ENCODE measurements at regions not wholly inside any gene's neighbourhood (a gene's known extent, or its start where the extent isn't known, plus 50 kb on each side); places are given as distances from the start of the nearest gene placed in this dataset.
"Not testable (repeated sequence)": the region's sequence is repeated elsewhere in the genome, so short reads cannot be mapped to it uniquely, and the experiment has no call there.

DNA sequence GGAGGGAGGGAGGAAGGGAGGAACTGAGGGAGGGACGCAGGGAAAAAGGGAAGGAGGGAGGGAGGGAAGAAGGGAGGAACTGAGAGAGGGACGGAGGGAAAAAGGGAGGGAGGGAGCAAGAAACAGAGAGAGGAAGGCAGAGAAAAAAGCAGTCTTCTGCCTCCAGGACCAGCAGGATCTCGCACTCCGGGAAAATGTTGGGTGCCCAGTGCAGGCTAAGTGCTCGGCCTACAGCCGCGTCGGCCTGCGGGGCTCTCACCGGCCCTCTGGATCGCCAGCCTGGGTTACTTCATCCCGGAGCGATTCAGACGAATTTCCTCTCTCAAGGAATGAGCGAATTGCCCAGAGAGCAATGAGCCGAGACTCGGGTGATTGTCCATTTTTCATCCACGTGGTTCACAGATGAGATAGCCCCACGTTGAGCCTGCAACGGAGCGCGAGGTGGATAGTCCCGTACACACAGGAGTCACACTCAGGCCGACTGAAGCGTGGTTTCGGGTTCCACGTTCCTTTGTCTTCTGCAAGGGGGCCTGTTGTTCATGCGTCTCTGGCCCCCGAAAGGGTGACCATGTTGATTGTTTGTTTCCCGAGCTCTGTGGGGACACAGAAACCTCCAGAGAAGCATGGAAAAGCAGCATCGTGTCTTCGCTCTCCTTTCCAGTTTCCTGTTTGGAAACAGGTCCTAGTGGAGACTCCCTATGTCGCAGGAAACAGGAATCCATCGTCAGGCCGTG is 1937.1 kb upstream of the DEFB115 start:
- DNase-seq (ENCODE audit: low spot score) = not testable (repeated sequence)

DNA sequence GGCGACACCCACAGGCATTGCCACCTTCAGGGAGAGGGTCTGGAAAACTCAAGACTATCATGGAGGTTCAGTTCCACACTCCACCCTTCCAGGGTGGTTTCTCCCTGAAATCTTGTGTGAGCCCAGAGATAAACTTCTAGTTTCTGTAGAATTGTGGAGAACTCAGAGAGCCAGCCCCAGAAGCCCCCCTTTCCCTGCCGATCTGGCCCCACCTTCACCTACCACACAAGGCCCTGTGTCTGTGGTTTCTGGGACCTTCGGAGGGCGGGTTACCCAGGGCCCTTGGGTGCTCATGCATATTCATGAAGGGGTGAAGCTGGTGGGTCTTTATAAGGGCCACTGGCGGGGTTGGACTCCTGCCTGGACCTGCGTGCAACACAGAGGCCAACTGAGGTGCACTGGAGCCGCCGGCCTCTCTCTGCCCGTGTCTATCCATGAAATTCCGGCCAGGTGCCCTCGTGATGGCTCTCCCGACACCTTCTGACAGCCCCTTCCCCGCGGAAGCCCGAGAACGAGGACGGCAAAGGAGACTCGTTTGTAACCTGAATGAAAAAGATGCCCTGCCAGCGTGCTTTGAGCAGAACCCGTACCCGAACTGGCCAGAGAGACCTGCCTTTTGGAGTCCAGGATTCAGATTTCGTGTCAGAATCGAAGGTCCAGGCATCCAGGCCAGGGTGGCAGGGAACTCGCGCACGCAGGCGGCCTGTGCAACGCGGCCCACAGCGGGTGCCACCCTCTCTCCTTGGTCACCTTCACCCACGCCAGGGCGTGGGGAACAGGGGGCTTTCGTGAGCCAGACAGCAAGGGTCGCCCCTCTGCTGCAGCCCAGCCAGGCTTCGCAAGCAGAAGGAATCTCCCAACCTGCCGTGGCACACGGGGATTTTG is 1933.6 kb upstream of the DEFB115 start:
- DNase-seq (ENCODE audit: low spot score) = not testable (repeated sequence)

DNA sequence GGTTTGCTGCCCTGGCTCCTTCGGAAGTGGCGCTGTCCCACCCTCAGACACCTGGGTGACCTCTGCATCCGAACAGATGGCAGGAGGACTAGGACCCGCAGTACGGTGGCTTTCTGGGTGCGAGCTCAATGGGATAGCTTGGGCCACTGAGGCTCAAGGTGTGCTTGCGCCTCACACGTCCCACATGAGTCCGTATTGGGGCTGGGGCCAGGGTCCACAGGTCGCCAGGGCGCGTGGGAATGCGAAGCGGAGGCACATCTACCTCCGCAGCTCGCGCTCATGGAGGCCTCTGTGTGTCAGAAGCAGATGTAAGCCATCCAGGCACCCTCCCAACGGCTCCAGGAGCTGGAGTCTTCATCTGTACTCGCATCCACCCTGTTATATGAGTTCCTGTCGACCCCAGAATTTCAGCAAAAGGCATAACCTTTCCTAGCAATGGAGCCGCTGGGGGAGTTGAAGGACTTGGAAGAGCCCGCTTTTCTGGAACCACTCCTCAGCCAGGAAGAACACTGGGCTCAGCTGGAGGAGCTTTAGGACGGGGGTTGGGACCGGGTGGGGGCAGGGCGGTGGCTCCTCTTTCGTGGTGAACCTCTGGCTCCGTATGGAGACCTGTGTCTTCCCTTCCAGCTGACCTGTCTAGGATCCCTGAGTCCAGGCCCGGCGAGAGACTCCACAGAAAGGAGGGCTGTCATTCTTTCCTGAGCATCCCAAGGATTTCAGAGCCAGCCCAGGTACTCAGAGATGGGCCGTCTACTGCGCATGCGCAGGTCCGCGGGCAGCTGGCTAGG is 1932.8 kb upstream of the DEFB115 start:
- not testable (repeated sequence) for DNase-seq (ENCODE audit: low spot score)

DNA sequence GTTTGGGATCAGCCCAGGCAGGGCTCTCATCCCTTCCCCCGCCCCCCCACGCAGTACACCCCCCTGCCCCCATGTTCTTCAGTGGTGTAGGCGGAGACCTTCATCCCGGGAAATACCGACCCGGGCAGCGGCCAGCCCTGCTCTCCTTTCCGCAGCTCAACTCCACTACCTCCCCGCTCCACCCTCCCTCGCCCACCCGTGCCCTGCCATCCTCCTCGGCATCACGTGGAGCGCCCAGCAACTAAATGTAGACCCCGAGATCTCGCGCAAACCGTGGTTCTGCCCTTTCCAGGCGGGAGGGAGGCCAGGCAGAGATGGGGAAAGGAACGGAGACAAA is 1932.2 kb upstream of the DEFB115 start:
- DNase-seq (ENCODE audit: low spot score) = no peak

DNA sequence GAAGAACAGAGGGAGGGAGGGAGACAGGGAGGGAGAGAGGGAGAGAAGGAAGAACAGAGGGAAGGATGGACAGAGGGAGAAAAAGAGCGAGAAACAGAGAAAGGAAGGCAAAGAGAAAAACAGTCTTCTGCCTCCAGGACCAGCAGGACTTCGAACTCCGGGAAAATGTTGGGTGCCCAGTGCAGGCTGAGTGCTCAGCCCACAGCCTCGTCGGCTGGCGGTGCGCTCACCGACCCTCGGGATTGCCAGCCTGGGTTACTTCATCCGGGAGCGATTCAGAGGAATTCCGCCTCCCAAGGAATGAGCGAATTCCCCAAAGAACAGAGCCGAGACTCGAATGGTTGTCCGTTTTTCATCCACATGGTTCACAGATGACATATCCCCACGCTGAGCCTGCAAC is 1931.7 kb upstream of the DEFB115 start:
- DNase-seq (ENCODE audit: low spot score) = not testable (repeated sequence)

DNA sequence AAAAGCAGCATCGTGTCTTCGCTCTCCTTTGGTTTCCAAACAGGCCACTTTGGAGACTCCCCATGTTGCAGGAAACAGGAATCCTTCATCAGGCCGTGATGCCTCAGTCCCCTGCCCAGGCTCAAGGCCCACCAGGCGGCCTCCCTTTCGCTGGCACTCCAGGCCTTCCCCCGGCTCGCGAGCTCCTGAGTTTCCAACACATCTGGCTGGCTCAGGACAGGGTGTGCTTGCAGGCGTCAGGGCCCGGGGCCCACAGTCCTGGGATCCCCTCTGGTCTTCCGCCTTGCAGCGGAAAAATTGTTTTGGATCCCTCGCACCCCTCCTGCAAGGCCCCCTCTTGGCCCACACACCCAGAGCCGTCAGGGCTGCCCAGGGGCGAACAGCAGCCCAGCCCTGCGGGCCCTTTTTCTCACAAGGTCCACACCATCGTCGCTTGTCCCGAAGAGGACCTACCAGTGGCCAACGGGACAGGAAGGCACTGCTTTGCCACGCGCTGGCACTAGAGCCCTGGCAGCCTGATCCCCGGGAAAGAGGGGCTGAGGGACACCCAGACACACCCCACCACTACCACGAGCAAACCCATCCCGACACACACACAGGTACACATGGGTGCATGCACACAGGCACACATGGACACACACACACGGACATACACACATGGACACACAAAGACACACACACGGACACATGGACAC is 1930.9 kb upstream of the DEFB115 start:
- DNase-seq (ENCODE audit: low spot score) = no peak

DNA sequence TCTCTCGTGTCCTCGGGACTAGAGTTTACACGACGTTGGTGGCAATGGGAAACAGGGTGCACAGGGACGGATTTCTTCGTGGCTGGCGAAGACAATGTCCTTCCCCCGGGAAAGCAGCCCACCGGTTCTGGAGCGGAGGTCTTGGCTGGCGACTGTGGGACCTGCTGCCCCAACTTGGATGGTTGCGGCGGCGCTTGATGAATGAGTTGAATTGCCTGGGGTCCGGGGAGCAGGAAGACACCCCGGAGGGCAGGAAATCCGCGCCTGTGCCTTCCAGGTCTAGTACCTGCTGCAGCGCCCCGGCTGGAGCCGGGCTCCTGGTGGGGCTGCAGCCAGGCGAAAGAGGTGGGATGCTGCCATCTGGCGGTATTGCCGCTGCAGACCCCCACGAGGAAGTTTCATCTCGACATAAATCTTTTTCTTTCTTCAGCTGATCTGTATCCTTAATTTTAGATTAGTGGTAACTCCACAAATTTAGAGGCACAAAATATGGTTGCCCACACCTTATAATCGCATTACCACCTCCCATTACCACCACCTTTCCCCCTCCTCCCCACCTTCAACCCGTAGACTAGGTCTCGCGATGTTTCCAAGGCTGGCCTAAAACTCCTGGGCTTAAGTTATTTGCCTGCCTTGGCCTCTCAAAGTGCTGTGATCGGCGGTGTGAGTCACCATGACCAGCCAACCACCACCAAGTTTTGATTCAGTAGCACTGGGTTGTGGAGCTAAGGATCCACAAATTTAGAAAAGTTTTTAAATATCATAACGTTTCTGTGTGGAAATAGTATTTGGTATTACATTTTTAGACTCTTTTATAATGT is 1929.7 kb upstream of the DEFB115 start:
- peak; percentile 40 for DNase-seq (ENCODE audit: low spot score)

DNA sequence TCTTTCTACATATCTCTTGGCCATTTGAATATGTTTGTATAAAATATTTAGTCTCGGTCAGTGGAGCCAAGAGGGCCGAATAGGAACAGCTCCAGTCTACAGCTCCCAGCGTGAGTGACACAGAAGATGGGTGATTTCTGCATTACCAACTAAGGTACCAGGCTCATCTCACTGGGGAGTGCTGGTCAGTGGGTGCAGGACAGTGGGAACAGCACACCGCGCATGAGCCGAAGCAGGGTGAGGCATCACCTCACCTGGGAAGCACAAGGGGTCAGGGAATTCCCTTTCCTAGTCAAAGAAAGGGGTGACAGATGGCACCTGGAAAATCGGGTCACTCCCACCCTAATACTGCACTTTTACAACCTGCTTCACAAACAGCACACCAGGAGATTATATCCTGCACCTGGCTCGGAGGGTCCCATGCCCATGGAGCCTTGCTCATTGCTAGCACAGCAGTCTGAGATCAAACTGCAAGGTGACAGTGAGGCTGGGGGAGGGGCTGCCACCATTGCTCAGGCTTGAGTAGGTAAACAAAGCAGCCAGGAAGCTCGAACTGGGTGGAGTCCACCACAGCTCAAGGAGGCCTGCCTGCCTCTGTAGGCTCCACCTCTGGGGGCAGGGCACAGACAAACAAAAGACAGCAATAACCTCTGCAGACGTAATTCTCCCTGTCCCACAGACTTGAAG is 1926.9 kb upstream of the DEFB115 start:
- not testable (repeated sequence) for DNase-seq (ENCODE audit: low spot score)

DNA sequence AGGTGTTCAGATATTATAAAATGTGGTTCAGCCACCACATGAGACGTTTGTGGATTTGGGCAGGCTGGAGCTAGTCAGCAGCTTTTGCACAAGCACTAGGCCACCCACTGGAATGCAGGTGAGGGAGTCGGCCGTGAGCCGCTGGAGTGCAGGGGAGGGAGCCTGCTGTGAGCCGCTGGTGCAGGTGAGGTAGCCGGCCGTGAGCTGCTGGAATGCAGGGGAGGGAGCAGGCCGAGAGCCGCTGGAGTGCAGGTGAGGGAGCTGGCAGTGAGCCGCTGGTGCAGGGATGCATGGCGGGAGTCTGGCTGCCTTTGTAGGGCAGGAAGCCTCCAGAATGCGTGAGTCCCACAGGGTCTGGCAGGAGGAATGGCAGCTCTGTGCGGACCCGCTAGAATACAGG is 1907.6 kb upstream of the DEFB115 start:
- DNase-seq (ENCODE audit: low spot score) = no peak

DNA sequence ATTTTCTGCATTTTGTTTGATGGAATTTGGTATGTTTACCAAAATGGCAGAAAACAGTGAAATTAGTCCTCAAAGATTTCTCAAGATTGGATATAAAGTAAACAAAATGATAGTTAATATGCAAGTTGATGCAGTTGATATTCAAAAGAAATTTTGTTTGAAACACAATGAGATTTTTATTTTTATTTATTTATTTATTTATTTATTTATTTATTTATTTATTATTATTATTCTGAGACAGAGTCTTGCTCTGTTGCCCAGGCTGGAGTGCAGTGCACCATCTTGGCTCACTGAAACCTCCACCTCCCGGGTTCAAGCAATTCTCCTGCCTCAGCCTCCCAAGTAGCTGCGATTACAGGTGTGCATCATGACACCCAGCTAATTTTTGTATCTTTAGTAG is 1881.5 kb upstream of the DEFB115 start:
- not testable (repeated sequence) for DNase-seq (ENCODE audit: low spot score)

DNA sequence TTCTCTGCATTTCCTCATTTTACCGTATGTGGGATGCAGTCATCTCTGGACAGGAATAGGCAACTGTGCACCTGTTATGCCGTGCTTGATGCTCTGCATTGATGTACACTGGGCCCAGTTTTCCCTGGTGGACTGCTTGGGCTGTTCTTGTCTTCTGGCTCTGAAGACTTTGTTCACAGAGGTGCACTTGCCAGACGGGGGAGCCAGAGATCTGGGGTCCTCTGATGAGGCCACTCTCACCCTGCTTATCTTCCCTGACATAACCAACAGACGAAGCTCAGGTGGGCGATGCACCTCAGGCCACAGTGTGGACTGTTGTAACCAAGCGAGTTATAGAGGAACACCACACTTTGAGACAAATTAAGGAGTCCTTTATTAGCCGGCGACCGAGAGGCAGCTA is 1864.6 kb upstream of the DEFB115 start:
- DNase-seq (ENCODE audit: low spot score) = not testable (repeated sequence)

DNA sequence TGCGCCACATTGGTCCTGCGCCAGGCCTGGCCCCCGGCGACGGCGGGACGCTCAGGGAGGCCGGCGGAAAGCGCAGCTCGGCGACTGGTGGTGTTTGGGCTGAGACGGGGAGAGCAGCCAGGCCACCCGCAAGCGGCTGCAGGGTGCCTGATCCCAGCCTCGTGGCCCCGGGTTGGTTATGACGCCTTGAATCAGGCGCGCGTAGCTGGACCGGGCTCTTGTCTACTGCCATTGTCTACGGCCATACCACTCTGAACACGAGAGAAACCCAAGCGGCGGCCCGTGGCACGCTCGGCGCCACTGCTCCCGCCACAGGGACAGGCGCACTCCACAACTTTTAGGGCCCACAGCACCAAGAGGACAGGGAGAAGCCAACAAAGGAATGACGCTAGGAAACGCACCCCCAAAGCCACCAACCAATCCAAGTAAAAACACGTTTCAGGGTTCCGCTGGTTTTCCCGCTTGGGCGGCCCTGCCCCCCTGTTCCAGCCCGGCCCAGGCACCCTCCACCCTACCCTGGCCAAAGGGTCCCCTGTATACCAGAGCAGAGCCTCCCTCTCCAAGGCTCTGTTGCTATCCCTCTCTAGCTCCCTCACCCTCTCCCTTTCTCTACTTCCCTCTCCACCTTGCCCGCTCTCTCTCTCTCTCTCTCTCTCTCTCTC is 1849.3 kb upstream of the DEFB115 start:
- DNase-seq (ENCODE audit: low spot score) = no peak

DNA sequence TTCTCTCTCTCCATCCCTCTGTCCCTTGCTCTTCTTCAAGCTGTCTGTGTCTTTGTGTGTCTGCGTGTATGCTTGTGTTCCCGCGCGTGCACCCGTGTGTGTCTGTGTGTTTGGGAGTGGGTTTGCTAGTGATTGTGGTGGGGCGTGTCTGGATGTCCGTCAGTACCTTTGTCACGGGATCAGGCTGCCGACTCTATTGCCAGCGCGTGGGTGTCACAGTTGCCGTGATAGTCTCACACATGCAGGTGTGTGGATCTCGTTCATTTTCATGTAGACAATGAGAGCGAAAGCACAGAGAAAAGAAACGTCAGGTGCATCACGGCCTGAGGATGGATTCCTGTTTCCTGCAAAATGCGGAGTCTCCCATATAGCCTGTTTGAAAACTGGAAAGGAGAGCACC is 1848.8 kb upstream of the DEFB115 start:
- not testable (repeated sequence) for DNase-seq (ENCODE audit: low spot score)

DNA sequence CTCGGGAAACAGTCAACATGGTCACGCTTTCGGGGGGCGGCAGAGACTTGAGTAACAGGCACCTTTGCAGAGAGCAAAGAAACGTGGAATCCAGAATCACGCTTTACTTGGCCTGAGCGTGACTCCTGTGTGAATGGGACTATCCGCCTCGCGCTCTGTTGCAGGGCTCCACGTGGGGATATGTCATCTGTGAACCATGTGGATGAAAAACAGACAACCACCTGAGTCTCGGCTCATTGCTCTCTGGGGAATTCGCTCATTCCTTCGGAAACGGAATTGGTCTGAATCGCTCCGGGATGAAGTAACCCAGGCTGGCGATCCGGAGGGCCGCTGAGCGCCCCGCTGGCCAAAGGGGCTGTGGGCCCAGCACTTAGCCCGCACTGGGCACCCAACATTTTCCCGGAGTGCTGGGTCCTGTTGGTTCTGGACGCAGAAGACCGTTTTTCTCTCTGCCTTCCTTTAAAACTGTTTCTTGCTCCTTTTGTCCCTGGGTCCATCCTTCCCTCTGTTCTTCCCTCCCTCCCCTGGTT is 1848.2 kb upstream of the DEFB115 start:
- not testable (repeated sequence) for DNase-seq (ENCODE audit: low spot score)

DNA sequence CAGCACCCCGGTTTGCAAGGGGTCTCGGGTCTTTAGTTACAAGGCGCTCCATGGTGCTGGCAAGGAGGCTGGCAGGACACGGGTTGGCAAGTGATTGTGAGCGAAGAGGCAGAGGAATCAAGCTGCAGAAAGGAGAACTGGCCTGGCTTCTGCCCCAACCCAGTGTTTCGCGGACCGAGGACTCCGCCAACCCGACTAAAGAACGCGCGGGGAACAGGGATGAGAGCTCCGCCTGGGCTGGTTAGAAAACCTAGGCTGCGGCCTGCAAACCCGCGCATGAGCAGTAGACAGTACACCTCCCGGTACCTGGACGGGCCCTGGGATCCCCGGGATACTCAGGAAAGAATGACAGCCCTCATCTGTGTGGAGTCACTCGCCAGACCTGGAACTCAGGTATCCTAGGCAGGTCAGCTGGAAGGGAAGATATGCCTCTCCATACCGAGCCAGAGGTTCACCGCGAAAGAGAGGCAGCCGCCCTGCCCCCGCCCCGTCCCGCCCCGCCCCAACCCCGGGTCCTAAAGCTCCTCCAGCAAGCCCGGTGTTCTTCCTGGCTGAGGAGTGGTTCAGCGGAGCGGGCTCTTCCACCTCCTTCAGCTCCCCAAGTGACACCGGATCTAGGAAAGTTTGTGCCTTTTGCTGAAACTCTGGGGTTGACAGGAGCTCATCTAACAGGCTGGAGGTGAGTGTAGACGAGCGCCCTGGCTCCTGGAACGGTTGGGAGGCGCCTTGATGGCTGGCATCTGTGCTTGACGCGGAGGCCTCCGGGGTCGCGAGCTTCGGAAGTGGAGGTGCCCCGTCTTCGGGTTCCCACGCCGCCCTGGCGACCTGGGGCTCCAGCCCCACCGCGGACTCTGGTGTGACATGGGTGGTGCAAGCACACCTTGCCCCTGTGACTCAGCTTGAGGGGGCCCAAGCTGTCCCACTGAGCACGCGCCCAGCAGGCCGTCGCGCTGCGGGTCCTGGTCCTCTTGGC is 1847.3 kb upstream of the DEFB115 start:
- no peak for DNase-seq (ENCODE audit: low spot score)

DNA sequence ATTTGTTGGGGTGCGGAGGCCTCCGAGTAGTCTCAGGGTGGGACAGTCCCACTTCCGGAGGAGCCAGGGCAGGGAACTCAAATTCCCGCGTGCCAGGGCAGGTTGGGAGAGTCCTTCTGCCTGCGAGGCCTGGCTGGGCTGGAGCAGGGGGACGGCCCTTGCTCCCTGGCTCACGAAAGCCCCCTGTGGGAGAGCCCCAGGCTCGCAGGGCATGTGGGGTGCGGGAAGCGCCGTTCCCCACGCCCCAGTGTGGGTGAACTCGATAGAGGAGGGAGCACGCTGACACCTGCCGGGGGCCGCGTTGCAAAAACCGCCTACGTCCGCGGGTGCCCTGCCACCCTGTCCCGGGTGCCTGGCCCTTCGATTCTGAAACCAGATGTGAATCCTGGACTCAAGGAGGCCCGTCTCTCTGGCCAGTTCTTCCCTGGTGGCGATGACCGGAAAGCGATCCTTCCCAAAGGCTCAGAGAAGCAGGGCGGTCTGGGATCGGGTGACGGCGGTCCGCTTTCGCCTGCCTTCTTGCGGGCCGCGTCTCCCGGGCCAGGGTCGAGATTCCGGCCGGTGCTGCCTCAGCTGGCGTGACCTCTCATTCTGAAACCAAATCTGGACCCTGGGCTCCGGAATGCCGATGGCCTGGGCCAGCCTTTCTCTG is 1846.5 kb upstream of the DEFB115 start:
- no peak for DNase-seq (ENCODE audit: low spot score)

DNA sequence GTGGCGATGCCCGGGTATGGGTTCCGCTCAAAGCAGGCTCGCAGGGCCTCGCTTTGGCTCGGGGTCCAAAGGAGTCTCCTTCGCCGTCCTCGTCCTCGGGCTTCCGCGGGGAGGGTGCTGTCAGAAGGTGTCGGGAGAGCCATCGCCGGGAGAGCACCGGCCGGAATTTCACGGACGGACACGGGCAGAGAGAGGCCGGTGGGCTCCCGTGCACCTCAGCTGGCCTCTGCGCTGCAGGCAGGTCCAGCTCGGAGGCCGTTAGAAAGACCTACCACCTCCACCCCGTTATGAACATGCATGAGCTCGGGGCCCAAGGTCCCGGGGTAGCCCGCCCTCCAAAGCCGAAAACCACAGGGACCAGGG is 1846.0 kb upstream of the DEFB115 start:
- DNase-seq (ENCODE audit: low spot score) = not testable (repeated sequence)

DNA sequence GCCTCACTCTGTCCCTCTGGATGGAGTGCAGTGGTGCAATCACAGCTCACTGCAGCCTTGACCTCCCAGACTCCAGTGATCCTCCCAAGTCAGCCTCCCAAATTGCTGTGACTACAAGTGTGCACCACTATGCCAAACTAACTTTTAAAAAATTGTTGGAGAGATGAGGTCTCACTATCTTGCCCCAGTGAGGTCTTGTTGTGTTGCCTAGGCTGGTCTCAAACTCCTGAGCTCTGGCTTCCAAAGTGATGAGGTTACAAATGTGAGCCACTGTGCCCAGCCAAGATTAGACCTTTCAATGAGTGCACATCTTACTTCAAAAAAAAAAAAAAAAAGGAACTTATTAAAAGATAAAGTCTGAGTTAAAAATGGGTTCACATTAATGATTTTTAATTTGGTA is 1838.1 kb upstream of the DEFB115 start:
- DNase-seq (ENCODE audit: low spot score) = no peak
